Hematopoietic multipotent progenitor cell (in vitro differentiated cells): ENCODE measurements at regions not wholly inside any gene's neighbourhood (a gene's known extent, or its start where the extent isn't known, plus 50 kb on each side); places are given as distances from the start of the nearest gene placed in this dataset.
"Not testable (repeated sequence)": the region's sequence is repeated elsewhere in the genome, so short reads cannot be mapped to it uniquely, and the experiment has no call there.

Experiments used
- DNase-seq, 3 donors: peaks; one replicate each; pipeline ENCODE4 v3.0.0-alpha.2; 2011 to 2015; ENCODE audit warnings: low read depth in 2 of 3, low spot score in 2 of 3

DNA sequence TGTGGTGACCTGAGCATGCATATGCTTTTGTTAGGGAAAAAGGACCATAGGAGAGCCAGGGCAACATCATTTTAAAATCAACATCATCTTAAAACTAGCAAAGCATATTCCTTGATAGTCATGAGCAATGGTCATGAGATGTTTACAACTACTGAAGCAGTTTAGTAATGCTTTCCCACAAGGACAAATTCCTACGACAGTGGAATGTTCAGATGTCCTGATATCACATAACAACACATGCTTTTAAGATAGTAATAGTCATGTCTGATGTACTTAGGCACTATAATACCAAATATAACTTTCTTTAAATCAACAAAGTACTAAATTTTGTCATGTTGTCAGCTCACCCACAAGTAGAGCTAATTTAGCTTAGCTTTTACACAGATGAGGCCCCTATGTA, 370.3 kb downstream of the HTR1B start:
- no peak for DNase-seq

DNA sequence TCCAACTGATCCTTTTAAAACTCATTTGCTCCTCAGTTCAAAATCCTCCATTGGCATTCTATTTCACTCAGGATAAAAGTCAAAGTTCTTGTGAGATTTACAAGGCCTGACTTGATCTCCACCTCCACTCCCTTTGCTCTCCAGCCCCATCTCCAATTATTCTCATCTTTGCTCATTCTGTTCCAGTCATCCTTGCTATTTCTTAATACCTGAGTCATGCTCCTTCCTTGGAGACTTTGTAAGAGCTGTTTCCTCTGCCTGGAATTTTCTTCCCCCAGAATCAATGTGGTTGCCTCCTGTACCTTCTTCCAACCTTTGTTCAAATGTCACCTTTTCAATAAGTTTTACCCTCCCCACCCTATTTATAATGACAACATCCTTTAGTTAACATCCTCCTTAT, 373.5 kb downstream of the HTR1B start:
- DNase-seq: no peak

DNA sequence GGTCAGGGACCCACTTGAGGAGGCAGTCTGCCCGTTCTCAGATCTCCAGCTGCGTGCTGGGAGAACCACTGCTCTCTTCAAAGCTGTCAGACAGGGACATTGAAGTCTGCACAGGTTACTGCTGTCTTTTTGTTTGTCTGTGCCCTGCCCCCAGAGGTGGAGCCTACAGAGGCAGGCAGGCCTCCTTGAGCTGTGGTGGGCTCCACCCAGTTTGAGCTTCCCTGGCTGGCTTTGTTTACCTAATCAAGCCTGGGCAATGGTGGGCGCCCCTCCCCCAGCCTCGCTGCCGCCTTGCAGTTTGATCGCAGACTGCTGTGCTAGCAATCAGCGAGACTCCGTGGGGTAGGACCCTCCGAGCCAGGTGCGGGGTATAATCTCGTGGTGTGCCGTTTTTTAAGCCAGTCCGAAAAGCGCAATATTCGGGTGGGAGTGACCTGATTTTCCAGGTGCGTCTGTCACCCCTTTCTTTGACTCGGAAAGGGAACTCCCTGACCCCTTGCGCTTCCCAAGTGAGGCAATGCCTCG, 375.4 kb downstream of the HTR1B start:
- DNase-seq: not testable (repeated sequence)

DNA sequence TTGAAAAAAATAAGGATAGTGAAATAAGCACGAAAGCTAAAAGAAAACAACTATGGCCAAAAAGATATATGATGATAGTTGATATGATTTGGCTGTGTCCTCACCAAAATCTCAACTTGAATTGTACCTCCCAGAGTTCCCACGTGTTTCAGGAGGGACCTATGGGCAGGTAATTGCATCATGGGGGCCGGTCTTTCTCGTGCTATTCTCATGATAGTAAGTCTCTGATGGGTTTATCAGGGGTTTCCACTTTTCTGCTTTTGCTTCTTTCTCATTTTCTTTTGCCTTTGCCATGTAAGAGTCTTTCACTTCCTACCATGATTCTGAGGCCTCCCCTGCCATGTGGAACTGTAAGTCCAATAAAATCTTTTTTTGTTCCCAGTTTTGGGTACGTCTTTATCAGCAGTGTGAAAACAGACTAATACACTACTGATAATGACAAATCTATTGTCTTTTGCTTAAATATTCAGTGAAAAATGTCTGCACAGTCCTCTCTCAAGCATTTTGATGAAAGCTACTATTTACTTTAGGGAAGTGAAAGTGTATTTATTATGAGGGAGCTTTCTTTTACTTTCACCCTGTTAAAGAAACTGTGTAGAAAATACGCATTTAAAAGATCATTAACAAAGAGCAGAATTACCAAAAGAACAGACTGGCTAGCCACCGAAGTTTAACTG, 389.1 kb downstream of the HTR1B start:
- no peak for DNase-seq

DNA sequence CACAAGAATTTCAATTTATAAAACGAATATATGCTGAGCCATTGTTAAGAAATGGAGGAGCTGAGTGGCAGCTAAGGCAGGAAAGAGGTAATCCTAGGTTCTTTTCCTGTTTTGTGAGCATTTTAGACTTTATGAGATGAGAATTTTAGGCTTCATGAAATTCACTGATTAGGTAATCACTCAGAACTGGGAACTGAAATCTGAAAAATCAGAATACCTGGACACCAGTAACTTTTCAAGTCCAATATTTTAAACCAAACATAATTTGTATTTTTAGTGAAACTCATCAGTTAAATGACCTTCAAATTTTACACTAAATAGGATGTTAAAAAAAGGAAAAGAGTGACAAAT, 389.9 kb downstream of the HTR1B start:
- no peak for DNase-seq

DNA sequence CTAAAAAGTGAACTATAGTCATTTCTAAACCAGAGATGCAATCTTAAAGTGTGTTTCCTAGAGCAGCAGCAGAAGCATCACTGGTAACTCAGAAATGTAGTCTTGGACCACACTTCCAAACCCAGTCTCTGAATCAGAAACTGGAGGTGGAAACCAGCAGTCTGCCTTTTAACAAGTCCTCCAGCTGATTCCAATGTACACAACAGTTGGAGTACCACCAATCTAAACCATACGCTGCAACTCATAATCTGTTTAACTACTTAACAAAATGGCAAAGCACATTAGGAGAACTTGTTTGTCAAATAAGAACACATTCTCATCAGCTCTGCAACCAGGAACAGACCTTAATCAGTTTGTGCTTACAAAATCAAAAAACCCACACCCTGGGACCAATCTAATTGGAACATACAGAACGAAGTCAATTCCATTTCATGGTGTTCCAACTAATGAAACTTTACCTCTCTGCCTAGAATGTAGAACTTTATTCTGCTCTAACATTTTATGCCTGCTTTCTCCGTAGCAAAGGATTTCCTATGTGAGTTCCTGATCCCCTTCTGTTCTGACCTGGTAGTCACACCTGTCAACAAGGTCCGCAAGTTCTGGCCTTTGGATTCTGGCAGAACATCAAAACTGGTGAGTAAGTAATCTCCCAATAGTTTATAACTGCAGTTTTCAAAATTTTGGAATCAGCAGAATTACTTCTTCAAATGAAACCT, 390.4 kb downstream of the HTR1B start:
- no peak for DNase-seq

DNA sequence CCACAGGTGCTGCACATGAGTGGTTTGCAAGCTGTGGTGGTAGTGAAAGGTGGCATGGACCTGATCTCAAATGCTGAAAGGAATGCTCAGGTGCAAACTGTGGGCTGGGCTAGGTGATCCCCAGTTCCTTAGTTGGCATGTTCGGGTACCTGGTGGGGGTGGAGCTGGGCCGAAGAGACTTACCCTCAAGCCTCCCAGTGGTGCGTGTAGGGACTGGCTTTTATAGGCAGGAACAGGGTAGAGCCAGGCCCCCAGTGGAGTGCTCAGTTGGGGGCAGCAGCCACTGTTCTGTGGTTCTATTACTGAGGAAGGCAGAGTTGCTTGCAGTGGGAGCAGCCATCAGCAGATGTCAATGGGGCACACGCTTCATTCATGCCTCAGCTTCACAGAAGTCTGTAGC, 399.8 kb downstream of the HTR1B start:
- DNase-seq: no peak

DNA sequence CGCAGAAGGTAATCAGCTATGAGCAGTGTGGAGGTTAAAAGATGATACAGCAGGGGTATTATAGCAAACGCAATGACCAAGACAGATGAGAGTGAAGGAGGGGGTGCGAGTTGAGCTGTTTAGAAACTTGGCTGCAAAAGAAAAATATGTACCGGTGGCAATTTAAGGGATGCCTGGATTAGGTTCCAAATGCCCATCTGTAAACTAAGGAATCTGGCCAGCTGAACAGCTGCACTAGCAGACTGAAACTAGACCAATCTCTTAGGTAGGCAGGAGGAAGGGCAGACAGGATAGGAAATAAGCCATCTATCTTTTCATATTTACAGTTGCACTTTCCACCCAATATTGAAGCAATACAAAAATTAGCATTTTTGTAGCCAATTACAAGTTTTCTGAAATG, 407.6 kb downstream of the HTR1B start:
- DNase-seq: no peak

DNA sequence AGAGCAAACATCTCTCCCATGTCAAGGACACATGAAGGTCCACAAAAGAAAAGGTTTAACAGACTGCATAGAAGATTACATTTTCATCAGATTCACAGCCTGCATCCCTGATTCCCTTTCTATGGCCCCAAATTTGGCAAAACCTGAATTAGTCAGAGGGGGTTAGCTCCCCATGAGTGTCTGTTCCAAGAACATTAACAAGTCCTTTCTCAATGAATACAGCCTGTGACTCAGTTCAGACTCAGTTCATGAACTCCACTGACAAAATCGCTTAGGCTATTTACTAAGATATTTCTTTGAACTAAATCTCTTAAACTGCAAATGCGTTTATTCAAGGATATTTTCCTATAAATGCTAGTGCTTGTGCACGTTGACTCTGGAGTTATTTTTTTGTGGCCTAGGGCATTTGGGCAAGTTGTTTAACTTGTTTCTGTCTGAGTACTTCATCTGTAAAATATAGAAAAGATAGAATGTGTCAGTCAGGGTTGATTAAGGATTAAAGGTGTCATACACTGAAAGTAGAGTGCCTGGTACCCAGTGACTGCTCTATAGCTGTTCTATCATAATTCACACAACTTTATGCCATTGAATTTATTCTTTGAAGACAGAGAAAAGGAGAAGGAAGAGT, 422.6 kb downstream of the HTR1B start:
- DNase-seq: no peak

DNA sequence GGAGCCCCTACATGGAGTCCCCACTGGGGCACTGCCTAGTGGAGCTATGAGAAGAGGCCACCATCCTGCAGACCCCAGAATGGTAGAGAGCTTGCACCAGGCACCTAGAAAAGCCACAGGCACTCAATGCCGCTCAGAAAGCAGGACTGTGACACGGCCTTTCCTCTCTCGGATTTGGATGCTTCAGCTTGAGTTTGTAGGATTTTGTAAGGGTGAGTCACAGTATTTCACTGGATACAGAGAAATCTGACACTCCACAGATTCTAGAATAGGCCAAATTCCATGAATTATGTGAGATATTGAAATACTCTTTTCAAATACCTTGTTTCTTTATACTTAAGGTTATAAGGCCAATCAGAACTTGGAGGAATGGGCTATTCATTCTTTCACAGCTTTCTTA, 424.5 kb downstream of the HTR1B start:
- DNase-seq: no peak

DNA sequence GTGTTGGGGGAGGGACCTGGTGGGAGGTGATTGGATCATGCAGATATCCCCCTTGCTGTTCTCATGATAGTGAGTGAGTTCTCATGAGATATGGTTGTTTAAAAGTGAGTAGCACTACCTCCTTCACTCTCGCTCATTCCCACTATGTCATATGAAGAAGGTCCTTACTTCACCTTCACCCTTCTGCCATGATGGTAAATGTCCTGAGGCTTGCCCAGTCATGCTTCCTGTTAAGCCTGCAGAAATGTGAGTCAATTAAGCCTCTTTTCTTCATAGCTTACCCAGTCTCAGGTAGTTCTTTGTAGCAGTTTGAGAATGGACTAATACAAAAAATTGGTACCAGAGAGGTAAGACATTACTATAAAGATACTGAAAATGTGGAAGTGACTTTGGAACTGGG, 425.9 kb downstream of the HTR1B start:
- DNase-seq: no peak

DNA sequence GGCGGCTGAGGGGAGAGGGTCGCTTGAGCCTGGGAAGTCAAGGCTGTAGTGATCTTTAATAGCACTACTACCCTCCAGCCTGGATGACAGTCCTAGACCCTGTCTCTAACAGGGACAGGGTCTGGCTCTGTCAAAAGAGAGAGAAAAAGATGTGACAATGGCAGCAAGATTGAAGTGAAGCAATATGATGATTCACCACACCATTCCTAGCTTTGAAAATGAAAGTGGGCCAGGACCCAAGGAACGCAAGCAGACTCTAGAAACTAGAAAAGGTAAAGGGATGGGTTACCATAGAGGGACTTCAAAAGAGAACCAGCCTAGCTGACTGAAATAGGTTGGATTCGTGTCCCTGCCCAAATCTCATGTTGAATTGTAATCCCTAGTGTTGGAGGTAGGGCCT, 426.9 kb downstream of the HTR1B start:
- DNase-seq: no peak

DNA sequence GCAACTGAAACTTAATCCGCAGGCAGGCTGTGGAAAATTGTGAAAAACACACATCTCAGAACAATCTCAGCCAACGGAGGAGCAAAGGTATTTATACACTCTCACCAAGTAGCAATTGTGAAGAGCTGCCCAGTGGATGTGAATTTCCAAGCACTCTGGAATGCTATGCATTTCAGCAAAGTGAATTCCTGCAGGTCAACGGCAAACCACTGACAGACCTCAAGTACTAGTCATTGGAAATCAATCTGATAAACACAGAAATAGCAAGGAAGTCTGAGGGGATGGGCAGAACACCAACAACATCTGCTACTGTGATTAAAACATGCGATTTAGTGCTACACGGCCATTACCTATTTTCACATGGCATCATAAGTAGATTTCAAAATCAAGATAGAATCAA, 429.1 kb downstream of the HTR1B start:
- no peak for DNase-seq

DNA sequence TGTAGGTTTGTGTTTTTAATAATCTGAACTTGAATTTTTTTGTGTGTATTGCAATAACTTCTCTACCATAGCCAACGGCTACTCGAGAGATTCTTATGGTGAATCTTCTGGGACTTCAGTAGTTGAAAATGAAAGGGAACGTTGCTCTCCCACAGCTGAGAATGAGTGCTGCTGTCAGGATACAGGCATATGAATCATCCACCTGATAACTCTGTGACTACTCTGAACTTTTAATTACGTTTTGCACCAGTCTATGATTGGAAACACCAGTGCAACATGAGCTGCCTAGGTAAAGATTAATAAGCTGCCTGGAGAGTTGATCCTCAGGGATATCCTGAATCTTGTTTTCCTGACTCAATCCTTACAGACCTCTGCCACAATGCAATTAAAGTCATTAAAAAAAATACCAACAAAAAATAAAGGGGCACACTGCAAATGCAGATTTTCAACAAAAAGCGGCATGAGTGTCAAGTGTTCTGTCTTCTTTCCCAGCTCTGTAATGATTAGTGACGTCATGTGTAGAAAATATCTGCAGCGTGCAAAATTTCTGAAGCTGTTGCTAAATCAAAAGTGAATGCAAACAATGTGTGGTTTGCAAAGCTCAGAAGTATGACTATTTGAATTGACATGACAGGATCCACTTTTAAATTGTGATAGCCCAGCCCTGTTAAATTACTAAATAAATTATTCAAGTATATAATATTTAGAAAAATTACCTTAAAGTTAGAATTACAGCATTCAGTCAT, 432.2 kb downstream of the HTR1B start:
- DNase-seq: no peak

DNA sequence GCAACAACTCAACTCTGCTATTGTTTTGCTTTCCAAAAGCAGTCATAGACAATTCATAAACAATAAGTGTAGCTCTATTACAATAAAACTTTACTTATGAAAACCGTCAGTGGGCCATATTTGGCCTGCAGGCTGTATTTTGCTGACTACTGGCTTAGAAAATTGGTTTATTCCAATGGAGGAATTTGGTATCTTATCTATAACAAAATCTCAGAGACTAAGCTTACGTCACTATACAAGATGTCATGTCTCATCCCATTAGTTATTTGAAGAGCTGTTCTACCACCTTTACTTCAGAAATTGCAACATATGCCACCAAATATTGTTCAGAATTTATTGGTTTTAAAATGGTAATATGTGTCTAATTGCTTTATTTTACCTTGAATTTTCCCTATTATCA, 436.9 kb downstream of the HTR1B start:
- no peak for DNase-seq

DNA sequence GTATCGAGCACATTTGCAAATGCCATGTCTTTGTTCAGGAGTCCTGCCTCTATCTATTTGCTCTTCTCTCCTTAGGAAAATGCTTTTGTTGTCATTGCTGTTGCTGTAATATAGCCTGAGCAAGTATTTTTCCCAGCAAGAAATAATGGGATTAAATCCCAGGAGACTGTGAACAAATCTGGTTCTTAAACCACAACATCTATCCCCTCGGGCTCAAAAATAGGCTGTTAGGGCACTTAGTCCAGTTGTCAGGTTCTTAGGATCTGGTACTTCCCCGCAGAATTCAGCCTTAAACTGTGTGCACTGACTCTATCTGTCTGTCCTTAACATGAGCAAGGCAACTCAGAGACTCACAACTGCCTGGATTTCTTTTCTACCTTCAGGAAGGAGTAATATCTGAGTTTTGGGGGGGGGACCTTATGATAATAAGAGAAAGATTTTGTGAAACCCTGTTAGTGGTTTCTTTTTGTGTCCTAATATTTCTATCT, 437.5 kb downstream of the HTR1B start:
- no peak for DNase-seq

DNA sequence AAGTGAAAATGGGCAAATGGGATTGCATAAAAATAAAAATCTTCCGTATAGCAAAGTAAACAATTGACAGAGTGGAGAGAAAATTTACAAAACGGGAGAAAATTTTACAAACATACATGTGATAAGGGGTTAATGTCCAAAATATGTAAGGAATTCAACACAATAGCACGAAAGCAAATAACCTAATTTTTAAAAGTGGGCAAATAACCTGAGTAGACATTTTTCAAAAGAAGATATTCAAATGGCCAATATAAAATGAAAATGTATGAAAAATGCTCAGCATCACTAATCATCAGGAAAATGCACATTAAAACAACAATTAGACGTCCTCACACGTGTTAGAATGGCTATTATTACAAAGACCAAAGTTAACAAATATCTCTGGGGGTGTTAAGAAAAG, 441.5 kb downstream of the HTR1B start:
- no peak for DNase-seq

DNA sequence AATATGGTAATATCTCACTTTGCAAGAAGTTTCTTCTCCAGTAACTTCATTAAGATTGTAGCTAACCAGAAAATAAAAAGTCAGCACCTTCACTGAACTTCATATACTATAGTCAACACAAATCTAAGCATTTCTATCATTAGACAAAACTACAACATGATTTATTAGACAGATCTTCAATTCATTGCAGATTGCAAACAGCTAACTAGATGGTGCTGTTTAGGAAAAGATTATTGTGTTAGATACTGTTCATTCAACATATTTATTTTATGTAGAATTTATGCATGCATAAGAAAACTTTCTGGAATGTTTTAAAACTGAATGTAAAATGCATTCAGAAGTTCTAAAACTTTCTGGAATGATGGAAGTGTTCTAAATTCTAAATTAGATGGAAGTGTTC, 442.1 kb downstream of the HTR1B start:
- no peak for DNase-seq

DNA sequence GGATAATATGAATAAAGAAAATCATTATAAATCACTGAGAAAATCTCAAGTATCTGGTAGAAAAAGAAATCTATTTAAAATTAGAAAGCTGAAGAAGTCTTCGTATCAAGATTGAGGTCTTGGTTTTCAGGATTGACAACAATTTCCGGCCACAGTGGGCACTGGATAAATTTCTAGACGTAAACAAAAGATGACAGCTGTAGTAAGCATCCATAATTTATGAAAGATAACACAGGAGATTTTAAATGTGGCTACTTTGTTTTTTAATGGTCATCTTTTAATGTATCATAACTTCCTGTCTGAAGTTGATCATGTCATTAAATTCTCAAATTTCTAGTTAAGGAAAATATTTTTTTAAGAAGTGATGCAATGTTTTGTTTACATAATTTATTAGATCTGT, 444.2 kb downstream of the HTR1B start:
- DNase-seq: no peak

DNA sequence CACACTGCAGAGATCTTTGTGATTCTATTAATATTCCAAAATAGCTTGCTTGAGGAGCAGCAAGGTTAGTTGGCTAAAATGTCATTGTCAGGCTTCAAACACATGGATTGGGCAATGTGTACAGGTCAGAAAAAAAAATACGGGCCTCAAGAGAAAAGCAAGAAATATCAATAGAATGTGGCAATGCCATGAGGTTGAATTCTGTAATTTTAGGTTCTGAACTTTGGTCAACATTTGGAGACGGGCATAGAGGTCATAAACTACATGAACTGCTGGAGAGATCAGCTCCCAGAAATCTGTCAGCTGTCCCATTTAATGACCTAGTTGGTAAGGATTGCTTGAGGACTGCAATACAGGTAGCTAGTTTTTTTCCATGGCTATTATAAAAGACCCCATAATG, 445.8 kb downstream of the HTR1B start:
- DNase-seq: no peak

DNA sequence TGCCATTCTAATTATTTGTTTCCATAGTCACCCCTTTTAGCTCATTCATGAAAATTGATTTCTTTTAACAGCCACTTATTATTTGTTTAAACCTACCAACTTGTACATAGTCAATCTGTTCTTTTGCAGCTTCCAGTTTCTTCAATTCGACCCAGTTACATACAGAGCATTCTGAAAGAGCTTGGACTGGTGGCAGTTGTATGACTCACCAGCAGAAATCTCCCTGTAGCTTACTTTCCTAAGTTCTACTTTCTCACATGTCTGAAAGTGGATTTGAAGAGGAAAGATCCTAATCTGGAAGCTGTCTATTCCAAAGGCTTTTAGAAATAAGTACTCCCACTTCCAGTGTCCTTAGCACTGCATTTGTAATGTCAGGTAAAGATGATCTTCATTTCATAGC, 447.9 kb downstream of the HTR1B start:
- no peak for DNase-seq
